ENCODE measurements at regions not wholly inside any gene's neighbourhood (a gene's known extent, or its start where the extent isn't known, plus 50 kb on each side); places are given as distances from the start of the nearest gene placed in this dataset.
"Not testable (repeated sequence)": the region's sequence is repeated elsewhere in the genome, so short reads cannot be mapped to it uniquely, and the experiment has no call there.

GRCh38 chr18:23311351-23312121 is 141.6 kb upstream of the RIOK3 start:
- ATAC-seq (no peak), DNase-seq (no peak)
- intact Hi-C loops (cut with DNase I, micrococcal nuclease), result no loop called here

- no peak for DNase-seq
- intact Hi-C loops (cut with DNase I, micrococcal nuclease), result no loop called here
- no peak for ATAC-seq
Observed at GRCh38 chr18:23313379-23313778, 139.7 kb upstream of the RIOK3 start.

GRCh38 chr18:23314672-23315071 is 138.4 kb upstream of the RIOK3 start:
- ATAC-seq (no peak), DNase-seq (no peak)
- intact Hi-C loops (cut with DNase I, micrococcal nuclease), result no loop called here

- intact Hi-C loops (cut with DNase I, micrococcal nuclease), result no loop called here
- DNase-seq (no peak), ATAC-seq (no peak)
Observed at GRCh38 chr18:23316316-23316715, 136.8 kb upstream of the RIOK3 start.

- intact Hi-C loops (cut with DNase I, micrococcal nuclease), result no loop called here
- ATAC-seq, result no peak
- DNase-seq, result no peak
Observed at GRCh38 chr18:23316988-23317387, 136.1 kb upstream of the RIOK3 start.

- no peak for DNase-seq
- intact Hi-C loops (cut with DNase I, micrococcal nuclease), result no loop called here
- ATAC-seq, result no peak
Observed at GRCh38 chr18:23317975-23318675, 135.0 kb upstream of the RIOK3 start.

GRCh38 chr18:23320709-23321236 is 132.3 kb upstream of the RIOK3 start:
- DNase-seq (no peak), ATAC-seq (no peak)
- intact Hi-C loops (cut with DNase I, micrococcal nuclease), result no loop called here

- DNase-seq, result no peak
- no peak for ATAC-seq
- intact Hi-C loops (cut with DNase I, micrococcal nuclease), result no loop called here
Observed at GRCh38 chr18:23321996-23322395, 131.1 kb upstream of the RIOK3 start.

GRCh38 chr18:23324056-23324811 is 128.9 kb upstream of the RIOK3 start:
- DNase-seq, result no peak
- intact Hi-C loops (cut with DNase I, micrococcal nuclease), result no loop called here
- ATAC-seq, result no peak

- ATAC-seq, result no peak
- intact Hi-C loops (cut with DNase I, micrococcal nuclease), result no loop called here
- DNase-seq, result no peak
Observed at GRCh38 chr18:23324861-23325260, 128.2 kb upstream of the RIOK3 start.

- intact Hi-C loops (cut with DNase I, micrococcal nuclease); ATAC-seq; DNase-seq: not testable (repeated sequence)
Observed at GRCh38 chr18:23329671-23330070, 123.4 kb upstream of the RIOK3 start.

GRCh38 chr18:23330423-23330822 is 122.7 kb upstream of the RIOK3 start:
- DNase-seq, result no peak
- intact Hi-C loops (cut with DNase I, micrococcal nuclease), result no loop called here
- no peak for ATAC-seq

- intact Hi-C loops (cut with DNase I, micrococcal nuclease), result no loop called here
- DNase-seq (no peak), ATAC-seq (no peak)
Observed at GRCh38 chr18:23331091-23331920, 121.8 kb upstream of the RIOK3 start.

GRCh38 chr18:23332356-23332755 is 120.7 kb upstream of the RIOK3 start:
- DNase-seq (no peak), ATAC-seq (no peak)
- intact Hi-C loops (cut with DNase I, micrococcal nuclease), result no loop called here

- intact Hi-C loops (cut with DNase I, micrococcal nuclease), result no loop called here
- no peak for ATAC-seq
- no peak for DNase-seq
Observed at GRCh38 chr18:23333827-23334226, 119.3 kb upstream of the RIOK3 start.

GRCh38 chr18:23334569-23334968 is 118.5 kb upstream of the RIOK3 start:
- DNase-seq (no peak), ATAC-seq (no peak)
- intact Hi-C loops (cut with DNase I, micrococcal nuclease), result no loop called here

- no peak for DNase-seq
- intact Hi-C loops (cut with DNase I, micrococcal nuclease), result no loop called here
- no peak for ATAC-seq
Observed at GRCh38 chr18:23336101-23336500, 117.0 kb upstream of the RIOK3 start.

- ATAC-seq (no peak), DNase-seq (no peak)
- intact Hi-C loops (cut with DNase I, micrococcal nuclease), result no loop called here
Observed at GRCh38 chr18:23337599-23338444, 115.3 kb upstream of the RIOK3 start.

Data from left colon (tissue), 2 donors.